DOHH2 (cell line): ENCODE measurements at regions not wholly inside any gene's neighbourhood (a gene's known extent, or its start where the extent isn't known, plus 50 kb on each side); places are given as distances from the start of the nearest gene placed in this dataset.

Source experiments
- H3F3A ChIP-seq: fragments of 200-600 bp; sonication (generic), shearing (Covaris generic); 2 replicates; pipeline ENCODE4 v1.6.0; 2016; ENCODE audit warnings: antibody characterized with exemption, mild to moderate bottlenecking; ENCODE audit not compliant: control insufficient read depth, insufficient read depth
- H3K27ac ChIP-seq: fragments of 200-600 bp; sonication (generic); 2 replicates; pipeline ENCODE4 v1.5.1; 2014; ENCODE audit warnings: low read depth, mild to moderate bottlenecking, low read length, moderate library complexity
- H3K27me3 ChIP-seq: fragments of 200-600 bp; sonication (generic); 2 replicates; pipeline ENCODE4 v1.6.1; 2014; ENCODE audit warnings: mild to moderate bottlenecking, low read length, mixed read lengths; ENCODE audit not compliant: control insufficient read depth
- H3K36me3 ChIP-seq: fragments of 200-600 bp; sonication (generic); 2 replicates; pipeline ENCODE4 v1.6.1; 2014; ENCODE audit warnings: mild to moderate bottlenecking, low read length, moderate library complexity, mixed read lengths; ENCODE audit not compliant: control insufficient read depth
- H3K4me1 ChIP-seq: fragments of 200-600 bp; sonication (generic); 2 replicates; pipeline ENCODE4 v1.6.1; 2014; ENCODE audit warnings: mild to moderate bottlenecking, low read length, mixed read lengths; ENCODE audit not compliant: control insufficient read depth
- H3K4me2 ChIP-seq: fragments of 200-600 bp; sonication (generic); 2 replicates; pipeline ENCODE4 v1.6.0; 2014; ENCODE audit warnings: mild to moderate bottlenecking, low read length, moderate library complexity
- H3K4me3 ChIP-seq: fragments of 200-600 bp; sonication (generic); 2 replicates; pipeline ENCODE4 v1.5.1; 2014; ENCODE audit warnings: mild to moderate bottlenecking, low read length, mixed read lengths
- H3K79me2 ChIP-seq: fragments of 200-600 bp; sonication (generic); 2 replicates; pipeline ENCODE4 v1.6.1; 2014; ENCODE audit warnings: mild to moderate bottlenecking, low read length, mixed read lengths; ENCODE audit not compliant: control insufficient read depth
- H3K9me2 ChIP-seq: fragments of 200-600 bp; sonication (generic); replicated peaks from 2 replicates; pipeline ENCODE4 v1.6.1; 2014; ENCODE audit warnings: mild to moderate bottlenecking, low read length, mixed read lengths; ENCODE audit not compliant: control insufficient read depth
- H3K9me3 ChIP-seq: fragments of 200-600 bp; sonication (generic); 2 replicates; pipeline ENCODE4 v1.6.1; 2014; ENCODE audit warnings: antibody characterized with exemption, low read length, mixed read lengths; ENCODE audit not compliant: control insufficient read depth, insufficient read depth
- H4K20me1 ChIP-seq: fragments of 200-600 bp; sonication (generic); 2 replicates; pipeline ENCODE4 v1.6.0; 2014; ENCODE audit warnings: low read depth, mild to moderate bottlenecking, antibody characterized with exemption, low read length, moderate library complexity; ENCODE audit not compliant: control insufficient read depth, insufficient read depth
- CTCF ChIP-seq: fragments of 200-600 bp; sonication (generic); IDR thresholded peaks from one replicate; pipeline ENCODE4 v1.5.1; 2014; ENCODE audit warnings: antibody characterized with exemption, mild to moderate bottlenecking, low read depth, low read length; ENCODE audit not compliant: poor library complexity, severe bottlenecking
- EZH2phosphoT487 ChIP-seq: fragments of 200-600 bp; sonication (generic); IDR thresholded peaks from 2 replicates; pipeline ENCODE4 v1.6.1; 2017; ENCODE audit warnings: borderline replicate concordance, mild to moderate bottlenecking, antibody characterized with exemption, low read length, moderate library complexity, mixed read lengths

GRCh38 chr18:70649683-70650082 is 360.8 kb downstream of the SOCS6 start:
- H3K4me2 ChIP-seq, result no peak overlapping the region
- no peaks in the 10 kb centered on the region for H3K27me3 ChIP-seq
- H3K4me1 ChIP-seq, result no peaks in the 10 kb centered on the region
- H3K9me3 ChIP-seq, result no peaks in the 10 kb centered on the region
- H3F3A ChIP-seq, result no peaks in the 10 kb centered on the region
- no peak overlapping the region for H3K27ac ChIP-seq
- TF ChIP-seq EZH2phosphoT487, result no peak
- no peak for TF ChIP-seq CTCF
- no peaks in the 10 kb centered on the region for H3K79me2 ChIP-seq
- H3K4me3 ChIP-seq, result no peak overlapping the region
- H3K9me2 ChIP-seq, result no peaks in the 10 kb centered on the region
- no peaks in the 10 kb centered on the region for H4K20me1 ChIP-seq
- H3K36me3 ChIP-seq, result no peaks in the 10 kb centered on the region

- H3K4me3 ChIP-seq, result no peak overlapping the region
- no peaks in the 10 kb centered on the region for H3K79me2 ChIP-seq
- H3K9me3 ChIP-seq, result no peaks in the 10 kb centered on the region
- H3K9me2 ChIP-seq, result no peaks in the 10 kb centered on the region
- no peaks in the 10 kb centered on the region for H3F3A ChIP-seq
- H3K27ac ChIP-seq, result no peak overlapping the region
- no peaks in the 10 kb centered on the region for H3K27me3 ChIP-seq
- no peaks in the 10 kb centered on the region for H3K4me1 ChIP-seq
- H3K36me3 ChIP-seq, result no peaks in the 10 kb centered on the region
- H4K20me1 ChIP-seq, result no peaks in the 10 kb centered on the region
- TF ChIP-seq CTCF, result no peak
- TF ChIP-seq EZH2phosphoT487, result no peak
- H3K4me2 ChIP-seq, result no peak overlapping the region
Observed at GRCh38 chr18:70645971-70646370, 357.1 kb downstream of the SOCS6 start.

GRCh38 chr18:70643812-70644211 is 355.0 kb downstream of the SOCS6 start:
- Histone ChIP-seq H3K27me3 (no peaks in the 10 kb centered on the region), H3K9me3 (no peaks in the 10 kb centered on the region), H3K27ac (no peak overlapping the region), H3K4me3 (no peak overlapping the region), H4K20me1 (no peaks in the 10 kb centered on the region), H3K4me1 (no peaks in the 10 kb centered on the region), H3K4me2 (no peak overlapping the region), H3F3A (no peaks in the 10 kb centered on the region), H3K9me2 (no peaks in the 10 kb centered on the region), H3K36me3 (no peaks in the 10 kb centered on the region), H3K79me2 (no peaks in the 10 kb centered on the region)
- no peak for TF ChIP-seq CTCF
- no peak for TF ChIP-seq EZH2phosphoT487
